Stimulated activated CD4-positive, alpha-beta T cell treated with anti-CD3 and anti-CD28 coated beads, Interleukin-1b, Interleukin-23, amount 100 ng/mL, for 4 hours (primary cell): ENCODE measurements at regions not wholly inside any gene's neighbourhood (a gene's known extent, or its start where the extent isn't known, plus 50 kb on each side); places are given as distances from the start of the nearest gene placed in this dataset.
"Not testable (repeated sequence)": the region's sequence is repeated elsewhere in the genome, so short reads cannot be mapped to it uniquely, and the experiment has no call there.

ENCODE experiments used
- DNase-seq, 2 donors: peaks; one replicate each; pipeline ENCODE4 v3.0.0-alpha.2; 2020; ENCODE audit warnings: low read depth in 2 of 2

DNA sequence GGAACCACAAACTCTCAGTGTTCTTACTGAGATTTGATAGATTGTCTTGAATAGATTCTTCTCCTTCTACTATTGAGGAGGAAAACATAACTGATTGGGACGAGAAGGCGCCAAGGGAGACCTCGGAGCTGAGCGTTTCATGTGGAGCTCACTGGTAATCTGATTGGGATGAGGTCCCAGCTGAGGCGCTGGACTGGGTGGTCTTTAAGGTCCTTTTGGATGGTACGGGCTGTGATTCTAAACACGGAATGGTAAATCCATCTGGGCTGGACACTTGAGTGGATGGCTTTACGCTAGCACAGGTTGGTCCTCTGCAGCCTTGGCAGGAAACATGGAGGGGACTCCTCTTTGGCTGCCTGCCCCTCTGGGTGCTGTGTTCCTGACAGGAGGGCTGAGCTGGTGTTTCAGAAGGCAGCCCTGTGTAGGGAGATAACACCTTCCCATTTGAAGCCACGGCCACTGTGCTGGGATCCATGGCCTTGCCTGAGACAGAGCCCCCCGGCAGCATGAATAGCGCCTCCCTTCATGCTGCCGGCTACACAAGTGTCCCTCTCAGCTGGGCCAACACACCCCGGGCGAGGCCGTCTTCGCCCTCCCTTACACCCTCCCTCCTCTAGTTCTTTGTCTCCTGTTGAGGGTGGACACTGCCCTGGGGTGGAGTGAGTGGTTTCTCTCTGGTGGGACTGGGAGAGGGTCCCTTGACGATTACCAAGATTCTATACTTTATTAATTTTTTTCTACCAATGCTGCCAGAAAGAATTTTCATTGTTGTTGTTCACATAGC is 203.2 kb upstream of the SHH start:
- no peak for DNase-seq

DNA sequence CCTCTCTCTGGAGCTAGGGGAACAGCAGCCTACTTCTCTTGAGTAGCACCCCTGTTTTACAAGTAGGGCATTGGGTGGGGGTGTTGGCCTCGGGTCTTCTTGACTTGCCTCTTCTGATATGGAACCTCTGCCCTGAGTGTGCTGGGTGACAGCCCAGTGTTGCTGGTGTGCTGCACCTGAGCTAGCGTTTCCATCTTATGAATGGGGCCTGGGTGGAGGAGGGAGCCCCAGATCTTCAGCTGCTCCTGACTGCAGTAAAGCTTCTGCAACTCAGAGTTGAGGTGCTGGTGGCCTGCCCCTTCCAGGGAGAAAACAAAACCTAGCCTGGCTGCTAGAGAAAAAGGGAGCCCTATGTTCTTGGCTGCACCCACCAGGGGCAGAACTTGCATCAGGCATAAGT is 202.5 kb upstream of the SHH start:
- DNase-seq = no peak

DNA sequence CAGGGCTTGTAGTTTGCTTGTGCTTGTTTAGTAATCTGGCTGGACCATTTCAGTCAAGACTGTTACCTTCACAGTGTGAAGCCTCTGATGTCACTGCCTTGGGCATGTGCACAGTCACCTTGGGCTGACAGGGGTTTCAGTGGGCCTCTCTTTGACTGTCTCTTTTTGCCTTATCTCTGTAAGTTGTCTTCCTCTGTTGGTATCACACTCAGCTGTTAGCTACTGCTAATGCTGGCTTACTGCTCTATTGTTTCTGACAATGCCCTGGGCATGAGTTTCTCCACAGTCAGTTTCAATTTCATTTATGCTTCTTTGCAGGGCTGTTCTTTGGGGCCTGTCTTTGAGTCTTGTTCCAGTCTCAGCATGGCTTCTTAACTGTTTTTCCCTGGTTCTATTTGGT is 201.9 kb upstream of the SHH start:
- no peak for DNase-seq

DNA sequence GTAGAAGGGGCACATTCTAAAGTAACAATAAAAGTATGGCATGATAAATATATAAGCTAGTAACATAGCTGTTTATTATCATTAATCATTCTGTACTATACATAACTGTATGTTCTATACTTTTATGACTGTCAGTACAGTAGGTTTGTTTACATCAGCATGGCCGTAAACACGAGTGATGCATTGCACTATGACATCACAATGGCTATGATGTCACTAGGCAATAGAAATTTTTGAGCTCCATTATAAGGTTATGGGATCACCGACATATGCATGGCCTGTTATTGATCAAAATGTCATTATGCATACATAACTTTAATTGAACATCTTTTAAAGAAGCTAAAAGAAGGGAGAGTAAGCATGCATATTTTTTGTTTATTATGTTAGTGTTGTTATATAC is 200.1 kb upstream of the SHH start:
- DNase-seq = no peak

DNA sequence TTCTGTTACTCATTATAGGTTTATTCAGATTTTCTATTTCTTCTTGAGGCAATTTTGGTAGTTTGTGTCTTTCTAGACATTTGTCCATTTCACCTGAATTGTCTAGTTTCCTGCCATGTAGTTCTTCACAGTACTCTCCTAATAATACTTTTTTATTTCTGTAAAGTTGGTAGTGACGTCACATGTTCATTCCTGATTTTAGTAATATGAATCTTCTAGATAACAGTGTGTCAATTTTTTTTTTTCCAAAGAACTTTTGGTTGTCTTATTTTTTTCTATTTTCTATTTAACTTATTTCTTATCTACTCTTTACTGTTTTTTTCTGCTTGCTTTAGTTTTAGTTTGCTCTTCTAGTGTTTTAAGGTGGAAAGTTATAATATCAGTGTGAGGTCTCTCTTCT is 197.3 kb upstream of the SHH start:
- no peak for DNase-seq

DNA sequence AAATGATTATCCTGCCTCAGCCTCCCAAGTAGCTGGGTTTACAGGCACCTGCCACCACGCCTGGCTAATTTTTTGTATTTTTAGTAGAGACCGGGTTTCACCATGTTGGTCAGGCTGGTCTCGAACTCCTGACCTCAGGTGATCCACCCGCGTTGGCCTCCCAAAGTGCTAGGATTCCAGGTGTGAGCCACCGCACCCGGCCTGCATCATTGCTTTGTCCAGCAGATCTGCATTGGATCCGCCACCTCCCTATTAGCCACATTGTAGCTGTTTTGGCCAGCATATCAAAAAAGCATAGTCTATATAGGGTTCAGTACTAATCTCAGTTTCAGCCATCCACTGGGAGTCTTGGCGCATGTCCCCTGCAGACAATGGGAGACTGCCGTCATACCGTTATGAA is 194.6 kb upstream of the SHH start:
- DNase-seq = not testable (repeated sequence)

DNA sequence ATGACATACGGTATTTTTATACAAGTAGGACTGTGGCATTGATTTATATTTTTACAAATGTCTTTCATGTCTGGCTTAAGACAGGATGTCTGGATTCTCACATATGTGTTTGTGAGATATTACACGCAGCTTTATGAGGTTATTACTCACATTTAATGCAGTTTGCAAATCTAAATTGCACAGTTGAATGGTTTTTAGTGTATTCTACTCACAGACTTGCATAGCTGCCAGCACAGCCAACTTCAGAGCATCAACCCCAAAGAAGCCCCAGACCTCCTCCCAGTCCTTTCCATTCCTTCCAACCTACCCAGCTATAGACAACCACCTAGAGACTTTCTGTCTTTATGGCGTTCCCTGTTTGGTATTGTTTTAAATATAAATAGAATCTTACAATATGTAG is 193.8 kb upstream of the SHH start:
- no peak for DNase-seq

DNA sequence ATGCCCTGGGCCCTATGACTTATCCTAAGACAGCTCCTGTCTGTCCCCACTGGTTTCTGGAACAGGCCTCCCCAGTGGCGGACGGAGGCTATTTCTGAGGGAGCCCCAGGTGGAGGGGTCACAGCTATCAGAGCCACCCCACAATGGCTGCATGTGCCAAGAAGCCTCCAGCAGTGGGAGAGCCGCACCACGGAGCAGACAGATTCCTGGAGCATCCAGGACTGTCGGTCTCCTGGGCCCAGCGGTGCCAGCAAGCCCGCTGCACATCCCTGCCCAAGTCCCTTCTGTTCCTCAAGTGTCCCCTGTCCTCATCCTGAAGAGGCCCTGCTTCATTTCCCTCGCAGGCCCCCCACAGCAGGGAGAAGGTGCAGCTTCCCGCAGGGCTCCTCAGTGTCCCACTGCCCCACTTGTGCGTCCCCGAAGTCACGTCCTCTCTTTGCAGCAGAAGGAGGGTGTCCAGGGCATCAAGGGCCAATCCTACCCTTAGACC is 193.0 kb upstream of the SHH start:
- no peak for DNase-seq

DNA sequence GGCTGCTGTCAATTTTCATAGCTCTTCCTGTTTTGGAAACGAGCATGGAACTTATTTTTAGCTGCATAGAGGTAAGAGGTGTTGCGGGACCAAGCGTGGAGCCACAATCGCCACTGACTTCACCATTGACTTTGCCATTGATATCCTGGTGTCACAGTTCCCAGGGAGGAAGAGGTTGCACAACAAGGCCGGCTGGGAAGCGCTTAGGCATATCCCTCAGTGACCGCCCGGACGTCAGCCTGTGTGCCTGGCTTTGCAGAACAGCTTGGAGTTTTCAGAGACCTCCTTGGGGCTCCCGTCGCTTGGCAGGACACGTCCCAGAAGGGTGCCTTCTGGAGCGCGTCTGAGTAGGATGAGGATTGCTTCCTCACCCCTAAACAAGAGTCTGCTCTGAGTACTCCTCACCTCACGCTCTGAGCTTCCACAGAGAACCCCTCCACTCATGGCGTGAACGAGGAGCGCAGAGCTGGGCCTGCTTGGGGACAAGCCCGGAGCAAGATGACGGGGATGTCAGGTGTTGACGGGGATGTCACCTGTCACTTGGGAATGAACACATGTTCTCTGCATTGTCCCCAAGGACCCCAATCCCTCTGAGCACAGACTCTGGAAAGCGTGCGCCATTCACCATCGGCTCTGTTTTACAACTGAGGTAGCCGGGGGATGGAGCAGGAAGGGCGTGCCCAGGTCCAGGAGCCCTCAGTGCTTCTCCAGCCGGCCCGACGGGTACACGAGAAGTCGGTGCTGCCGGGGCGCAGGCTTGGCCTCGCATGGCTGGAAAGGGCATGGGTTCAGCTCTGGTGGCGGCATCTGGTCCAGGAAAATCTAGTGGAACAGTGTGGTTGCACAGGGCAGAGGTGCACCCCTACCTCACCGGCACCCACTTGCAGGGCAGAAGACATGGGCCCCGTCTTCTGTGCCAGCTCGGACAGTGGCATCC is 192.3 kb upstream of the SHH start:
- no peak for DNase-seq

DNA sequence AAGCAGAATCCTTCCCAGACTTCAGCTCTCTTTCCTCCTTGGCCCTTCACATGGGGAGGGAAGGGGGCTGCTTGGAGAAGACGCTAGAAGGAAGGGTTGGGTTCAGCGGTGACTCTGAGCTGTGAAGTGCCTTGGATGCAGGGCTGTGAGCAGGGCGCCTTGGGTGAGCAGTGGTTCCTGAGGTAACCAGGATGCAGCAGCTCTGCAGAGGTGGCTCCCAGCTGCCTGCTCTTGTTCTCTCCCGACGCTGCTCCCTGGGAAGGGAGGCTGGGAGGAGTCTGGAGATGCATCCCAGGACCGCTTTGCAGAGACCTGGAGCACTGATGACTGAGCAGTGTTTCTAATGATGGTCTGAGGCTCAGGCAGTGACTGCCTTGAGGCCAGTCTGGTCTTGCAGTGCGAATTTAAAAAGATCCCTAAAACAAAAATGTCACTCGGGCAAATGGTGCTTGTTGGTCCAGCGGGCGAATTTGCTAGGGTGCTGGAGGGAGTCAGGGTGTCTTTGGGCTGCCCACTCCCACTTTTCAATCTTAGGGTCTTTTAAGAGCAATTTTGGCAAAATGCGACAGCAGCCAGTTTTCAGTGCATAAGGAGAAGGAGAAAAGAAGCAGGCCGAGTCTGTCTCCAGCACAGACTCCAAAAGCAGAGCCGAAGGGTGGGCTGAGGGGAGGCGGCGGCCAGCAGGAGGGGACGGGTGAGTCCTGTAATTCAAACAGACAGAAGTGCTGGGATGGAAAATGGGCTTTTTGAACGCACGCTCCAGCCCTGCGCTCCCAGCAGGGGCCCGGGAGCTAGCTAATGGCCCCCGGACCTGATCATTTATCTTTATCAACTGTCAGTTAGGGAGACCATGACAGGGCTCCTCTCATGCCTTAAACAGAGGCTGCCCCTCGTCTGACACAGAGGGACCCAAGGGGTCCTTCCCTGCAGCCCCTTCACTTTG is 191.2 kb upstream of the SHH start:
- no peak for DNase-seq

DNA sequence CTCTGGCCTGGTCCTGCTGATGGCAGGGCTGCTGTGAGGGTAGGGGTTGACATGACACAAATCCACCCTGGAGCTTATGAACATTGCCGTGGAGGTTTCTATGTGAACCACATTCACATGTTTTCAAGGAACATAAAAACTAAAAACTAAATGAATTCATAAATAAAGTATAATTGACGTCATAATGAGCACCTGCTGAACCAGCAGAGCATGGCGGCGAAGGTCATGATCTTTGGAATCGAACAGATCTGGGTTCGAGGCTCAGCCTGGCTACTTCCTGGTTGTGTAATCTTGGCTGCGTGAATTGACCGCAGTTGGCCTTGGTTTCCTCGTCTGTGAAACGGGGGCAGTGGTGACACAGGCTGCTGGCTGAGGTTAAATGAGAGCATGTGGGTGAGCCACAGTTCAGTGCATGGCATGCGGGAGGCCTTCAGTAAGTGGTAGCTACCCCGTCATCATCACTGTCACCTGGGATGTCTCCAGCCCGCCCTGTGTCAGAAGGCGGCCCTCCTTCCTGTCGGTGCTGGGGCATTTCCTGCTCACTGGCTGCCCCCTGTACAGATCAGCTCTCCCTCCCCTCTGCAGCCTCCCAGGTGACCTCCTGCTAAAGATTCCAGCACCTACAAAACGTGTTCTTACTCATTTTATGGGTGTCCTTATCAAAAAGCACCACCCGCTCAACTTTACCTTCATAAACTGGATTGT is 190.3 kb upstream of the SHH start:
- no peak for DNase-seq

DNA sequence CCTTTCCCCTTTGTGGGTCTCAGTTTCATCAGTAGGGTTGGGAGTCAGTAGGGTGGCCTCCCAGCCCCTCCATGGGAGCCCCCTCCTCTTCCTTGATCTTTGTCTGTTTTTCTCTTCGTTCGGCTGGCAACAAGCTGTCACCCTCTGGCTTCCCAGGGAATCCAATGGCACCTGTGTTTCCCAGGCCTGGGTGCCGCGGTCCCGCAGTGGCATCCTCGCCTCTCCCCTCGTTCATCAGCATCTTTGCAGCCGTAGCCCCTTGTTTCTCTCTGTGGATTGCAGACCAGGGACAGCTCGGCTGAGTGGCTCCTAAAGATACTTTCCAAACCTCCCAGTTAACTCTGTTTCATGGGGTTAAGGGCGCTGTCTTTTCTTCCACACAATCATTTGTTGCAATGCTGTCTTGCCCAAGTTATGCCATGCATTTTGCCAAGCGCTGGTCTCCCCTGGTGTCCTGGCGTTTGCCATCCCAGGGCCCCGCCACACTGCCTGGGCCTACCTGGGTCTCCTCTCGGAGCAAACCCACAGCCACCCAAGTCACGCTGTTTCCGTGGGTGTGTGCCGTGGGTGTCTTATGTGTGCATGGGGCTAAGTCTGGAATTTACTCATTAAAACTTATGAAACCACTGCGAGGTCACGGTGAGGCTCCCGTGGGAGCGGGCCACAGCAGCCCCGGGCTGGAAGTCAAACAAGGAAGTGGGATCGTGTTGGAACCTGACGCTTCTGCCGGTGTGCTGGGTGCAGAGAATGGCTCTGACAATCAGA is 189.4 kb upstream of the SHH start:
- DNase-seq = no peak

DNA sequence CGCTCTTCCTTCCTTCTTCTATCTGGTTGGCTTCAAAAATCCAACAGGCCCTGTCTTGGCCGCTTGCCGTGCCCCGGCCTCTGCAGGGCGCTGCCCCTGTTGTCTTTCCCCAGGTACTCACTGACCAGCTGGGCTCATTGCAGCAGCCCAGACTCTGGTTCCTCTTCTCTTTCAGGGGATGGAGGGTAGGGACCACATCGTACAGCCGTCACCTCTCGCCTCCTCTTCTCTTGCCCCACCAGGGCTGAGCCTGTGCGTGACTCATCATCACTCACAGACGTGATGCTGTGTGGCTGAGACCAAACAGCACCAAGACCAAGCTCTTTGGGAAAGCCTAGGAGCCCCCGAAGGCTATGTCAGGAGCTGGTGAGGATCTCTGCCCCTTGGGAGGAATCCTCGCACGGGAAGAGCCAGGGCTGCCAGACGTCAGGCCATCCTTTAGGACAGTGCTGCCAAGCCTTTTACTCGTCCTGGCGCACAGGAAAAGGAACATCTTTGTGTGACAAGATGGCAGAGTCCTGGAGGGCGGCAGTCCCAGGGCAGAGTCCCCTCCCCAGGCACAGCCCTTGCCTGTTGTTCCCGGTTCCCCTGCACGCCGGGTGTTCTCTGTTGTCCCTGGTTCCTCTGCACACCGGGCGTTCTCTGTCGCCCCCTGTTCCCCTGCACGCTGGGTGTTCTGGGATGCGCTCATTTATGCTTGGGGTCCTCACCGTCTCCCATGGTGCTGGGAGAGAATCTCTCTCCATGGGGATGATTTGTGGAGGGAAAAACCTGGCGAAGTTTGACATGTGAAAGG is 188.5 kb upstream of the SHH start:
- DNase-seq = no peak

DNA sequence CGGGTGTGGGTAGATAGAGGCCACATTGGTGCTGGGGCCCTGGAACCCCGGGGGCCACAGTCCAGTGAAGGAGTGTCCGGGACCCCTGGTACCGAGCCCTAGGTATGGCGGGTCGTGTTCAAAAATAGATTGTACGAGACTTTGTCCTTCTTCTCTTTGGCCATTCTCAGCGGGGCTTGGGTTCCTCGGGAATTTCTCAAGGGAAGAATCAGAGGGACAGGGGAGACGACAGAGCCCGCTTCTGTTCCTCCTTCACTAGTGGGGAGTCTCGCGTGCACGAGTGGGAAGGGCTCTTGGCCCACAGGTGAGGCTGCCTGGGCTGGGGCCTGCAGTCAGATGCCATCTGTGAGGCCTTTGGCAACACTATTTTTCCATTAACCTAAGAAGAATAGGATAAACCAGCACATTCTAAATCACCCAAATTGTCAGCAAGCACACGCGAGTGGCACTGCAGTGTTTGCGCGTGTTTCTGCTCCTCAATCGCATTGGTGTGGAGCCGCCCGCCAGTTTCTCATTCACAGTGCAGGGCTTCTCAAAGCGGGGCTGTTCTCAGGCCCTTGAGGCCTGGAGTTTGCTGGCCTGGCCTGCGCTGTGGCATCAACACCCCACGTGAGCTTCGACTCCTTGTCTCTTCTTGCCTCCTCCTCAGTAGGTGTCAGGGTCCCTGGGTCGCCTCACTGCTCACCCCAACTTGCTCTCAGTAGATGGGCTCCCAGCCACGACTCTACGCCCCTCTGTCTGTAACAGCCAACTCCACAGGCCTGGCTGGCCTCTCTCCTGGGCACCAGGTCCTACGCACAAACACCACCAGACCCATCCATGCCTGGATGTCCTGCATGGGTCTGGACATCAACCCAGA is 187.6 kb upstream of the SHH start:
- no peak for DNase-seq

DNA sequence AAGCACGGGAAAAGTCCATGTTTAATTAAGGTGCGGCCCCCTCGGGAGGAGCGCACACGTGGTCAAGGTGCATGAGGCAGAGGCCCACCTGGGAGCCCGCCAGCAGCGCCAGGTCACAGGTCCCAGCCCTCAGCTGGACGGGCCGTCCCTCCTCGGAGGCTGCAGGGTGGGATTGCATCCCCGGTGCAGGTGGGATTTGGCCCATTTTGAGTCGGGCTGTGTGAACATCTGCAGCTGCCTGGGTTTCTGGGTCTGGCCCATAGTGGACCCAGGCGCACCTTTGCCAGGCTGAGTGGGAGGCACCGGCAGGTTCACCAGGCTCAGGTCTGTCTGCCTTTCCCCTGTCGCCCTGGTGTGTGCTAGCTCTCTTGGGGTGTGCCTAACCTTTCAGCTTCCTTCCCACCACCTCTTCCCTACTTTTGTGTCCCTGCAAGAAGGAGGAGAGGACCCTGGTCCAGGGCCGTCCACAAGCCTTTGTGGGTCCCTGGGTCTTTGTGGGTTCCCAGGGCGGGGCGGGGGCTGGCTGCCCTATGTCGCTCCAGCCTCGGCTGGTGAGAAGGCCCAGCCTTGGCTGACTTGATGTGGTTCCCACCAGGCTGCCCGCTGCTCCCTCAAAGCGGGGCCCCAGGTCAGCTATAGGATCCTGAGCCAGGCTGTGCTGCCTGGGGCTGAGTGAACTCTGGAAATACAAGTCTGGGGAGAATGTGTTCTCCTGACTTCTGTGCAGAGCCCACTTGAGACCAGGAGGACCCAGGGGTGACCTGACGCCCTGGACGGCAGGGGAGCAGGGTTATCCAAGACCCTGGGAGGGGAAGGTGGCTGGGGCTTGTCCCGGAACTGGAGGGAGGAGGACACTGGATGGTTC is 186.7 kb upstream of the SHH start:
- DNase-seq = no peak

DNA sequence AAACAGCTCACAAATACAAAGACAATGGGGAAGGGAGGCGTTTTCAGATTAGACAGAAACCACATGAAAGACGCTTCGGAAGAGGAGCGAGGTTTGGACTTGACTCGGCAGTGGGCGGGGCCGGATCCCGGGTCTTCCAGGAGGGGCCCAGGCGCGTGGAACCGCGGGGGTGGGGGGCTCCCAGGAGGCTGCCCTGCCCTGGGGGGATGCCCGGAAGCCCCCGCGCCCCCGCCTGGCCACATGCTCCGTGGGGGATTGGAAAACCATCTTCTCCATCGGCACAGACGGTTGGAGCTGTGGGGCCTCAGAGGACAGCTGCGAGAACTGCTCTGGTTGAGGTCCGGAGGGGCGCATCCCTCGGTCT is 186.0 kb upstream of the SHH start:
- peak in 1 of 2 donors; percentile 46 for DNase-seq

DNA sequence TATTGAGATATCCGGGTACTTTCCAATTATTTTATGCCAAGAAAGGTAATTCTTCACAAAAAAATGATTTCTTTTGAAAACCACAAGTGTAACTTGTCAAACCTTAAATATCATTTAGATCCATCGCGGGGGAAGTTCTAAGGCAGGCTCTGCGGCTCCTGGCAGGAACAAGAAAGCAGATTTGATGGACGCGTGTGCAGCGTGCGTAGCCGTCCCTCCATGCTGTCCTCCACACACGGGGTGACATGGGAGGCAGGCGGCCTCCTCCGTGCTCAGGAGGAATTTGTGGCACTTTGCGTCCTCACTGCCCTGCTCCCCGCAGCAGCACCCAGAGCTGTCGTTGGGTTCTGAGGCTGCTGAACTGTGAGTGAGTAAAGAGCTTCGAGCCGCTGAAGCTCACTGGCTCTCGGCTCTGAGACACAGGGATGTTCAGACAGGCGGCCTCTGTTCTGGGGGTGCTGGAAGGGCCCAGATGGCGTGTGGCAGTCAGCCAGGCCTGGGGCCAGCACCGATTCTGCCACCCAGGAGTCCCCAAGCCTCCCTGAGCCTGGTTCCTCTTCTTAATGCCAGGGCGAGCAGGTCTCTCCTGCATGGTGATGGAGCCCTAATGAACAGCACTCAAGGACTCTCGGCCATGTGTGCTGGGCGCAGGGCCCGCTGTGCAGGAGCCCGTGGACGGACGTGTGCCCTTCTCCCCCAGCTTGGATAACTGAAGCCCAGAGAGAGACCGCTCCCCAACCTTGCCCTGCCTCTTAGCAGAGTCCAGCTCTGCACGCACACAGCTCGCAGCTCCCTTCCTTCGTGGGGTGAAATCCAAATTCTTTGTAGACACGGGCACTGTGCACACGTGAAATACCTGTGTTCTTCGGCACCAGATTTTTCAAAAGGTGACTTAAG is 185.4 kb upstream of the SHH start:
- no peak for DNase-seq
